ENCODE measurements at regions not wholly inside any gene's neighbourhood (a gene's known extent, or its start where the extent isn't known, plus 50 kb on each side); places are given as distances from the start of the nearest gene placed in this dataset.

- TF ChIP-seq EZH2 (IDR thresholded peaks at IDR 0.05; ENCODE audit: low read depth, unreplicated experiment) (no peak), CTCF (conservative IDR thresholded peaks at IDR 0.05; ENCODE audit: low read depth in 2 of 2) (no peak), ZNF114 (CRISPR knock-in tag; IDR thresholded peaks at IDR 0.05) (no peak), EZH2phosphoT487 (IDR thresholded peaks at IDR 0.05; ENCODE audit: unreplicated experiment) (no peak)
Observed at GRCh38 chr1:72781038-72781437, 498.7 kb upstream of the NEGR1 start.

Data from GM23338 (cell line).